HCT116 (cell line): ENCODE measurements at regions not wholly inside any gene's neighbourhood (a gene's known extent, or its start where the extent isn't known, plus 50 kb on each side); places are given as distances from the start of the nearest gene placed in this dataset.

Experiments
- ATAC-seq: fragments of 200-7000 bp; cut with Tn5 transposase; 2 replicates; pipeline ENCODE4 v1.9.1; 2020; ENCODE audit warnings: mild to moderate bottlenecking, moderate library complexity
- BruUV-seq: library from RNA; stranded (reverse); fragments of 400-500 nt; replicated peaks from 2 replicates; lab custom pipeline; 2021; lab: Mats Ljungman, UMichigan
- CTCF ChIA-PET: fragments of 300-600 bp; sonication (Branson Sonifier 250); formaldehyde crosslinking; loops from one replicate; lab custom pipeline; 2021; ENCODE audit warnings: antibody characterized with exemption; lab: Charles Lee
- POLR2A ChIA-PET: fragments of 300-600, 350-600 bp; sonication (Branson Sonifier 250); formaldehyde crosslinking; loops from one replicate; lab custom pipeline; 2021; ENCODE audit warnings: antibody characterized with exemption; lab: Charles Lee
- RAD21 ChIA-PET, 2 experiments: fragments of 300-600 bp; sonication (Branson Sonifier 250); formaldehyde crosslinking; loops; one replicate each; lab custom pipeline; 2023; ENCODE audit warnings: low total read pairs in 2 of 2; ENCODE audit not compliant: uncharacterized antibody in 2 of 2, unreplicated experiment in 2 of 2, low non-redundant PET in 1 of 2; lab: Charles Lee
- DNase-seq: peaks from one replicate; pipeline ENCODE4 v3.0.0-alpha.2; 2010; ENCODE audit warnings: low read depth, low spot score
- H2AFZ ChIP-seq: fragments of 200-600 bp; shearing (Covaris generic), sonication (generic); 2 replicates; pipeline ENCODE4 v1.6.1; 2017; ENCODE audit warnings: low read depth, mixed run types, mixed read lengths, antibody characterized with exemption, low read length; ENCODE audit not compliant: poor library complexity, severe bottlenecking
- H3K27ac ChIP-seq: 2 replicates; pipeline ENCODE4 v1.5.1; 2012; ENCODE audit warnings: low read depth, low read length
- H3K27me3 ChIP-seq: fragments of 200-600 bp; sonication (generic); 2 replicates; pipeline ENCODE4 v1.6.1; 2016; ENCODE audit warnings: mixed run types, low read length, mixed read lengths; ENCODE audit not compliant: insufficient read depth
- H3K36me3 ChIP-seq, 2 experiments: fragments of 200-500 bp in 1 of 2; fragments of 200-600 bp in 1 of 2; sonication (Bioruptor generic) in 1 of 2; sonication (generic) in 1 of 2; 2 replicates each; pipeline versions ENCODE4 v1.5.1 to v1.6.1; 2014 to 2016; ENCODE audit warnings: low read length in 2 of 2, inconsistent platforms in 1 of 2, mixed read lengths in 1 of 2, mixed run types in 1 of 2; ENCODE audit not compliant: insufficient read depth in 2 of 2, control insufficient read depth in 1 of 2
- H3K4me1 ChIP-seq, 2 experiments: fragments of 200-600 bp in 1 of 2; sonication (generic) in 1 of 2; 2 replicates each; pipeline versions ENCODE4 v1.5.1 to v1.6.1; 2012 to 2017; ENCODE audit warnings: low read length in 2 of 2, inconsistent platforms in 1 of 2, mild to moderate bottlenecking in 1 of 2, mixed read lengths in 1 of 2, mixed run types in 1 of 2, moderate library complexity in 1 of 2; ENCODE audit not compliant: insufficient read depth in 2 of 2, control insufficient read depth in 1 of 2
- H3K4me2 ChIP-seq: fragments of 200-600 bp; sonication (generic); 2 replicates; pipeline ENCODE4 v1.6.1; 2017; ENCODE audit warnings: mixed run types, low read length, mixed read lengths
- H3K4me3 ChIP-seq, 2 experiments: fragments of 200-600 bp in 1 of 2; sonication (generic) in 1 of 2; replicated peaks in 1 of 2; 2 replicates each; pipeline ENCODE4 v1.5.1; 2011 to 2016; ENCODE audit warnings: low read length in 2 of 2, control low read depth in 1 of 2, low read depth in 1 of 2, mild to moderate bottlenecking in 1 of 2, mixed read lengths in 1 of 2, mixed run types in 1 of 2
- H3K79me2 ChIP-seq: fragments of 200-600 bp; sonication (generic); 2 replicates; pipeline ENCODE4 v1.6.1; 2017; ENCODE audit warnings: mild to moderate bottlenecking, mixed run types, low read length, moderate library complexity, mixed read lengths; ENCODE audit not compliant: insufficient read depth
- H3K9ac ChIP-seq: fragments of 200-600 bp; sonication (generic); 2 replicates; pipeline ENCODE4 v1.6.1; 2016; ENCODE audit warnings: low read length, mixed read lengths
- H3K9me2 ChIP-seq: fragments of 200-600 bp; sonication (generic), shearing (Covaris generic); 2 replicates; pipeline ENCODE4 v1.6.1; 2017; ENCODE audit warnings: mixed run types, mild to moderate bottlenecking, moderate library complexity; ENCODE audit not compliant: insufficient read depth
- H3K9me3 ChIP-seq, 2 experiments: fragments of 200-500 bp in 1 of 2; fragments of 200-600 bp in 1 of 2; sonication (Bioruptor generic) in 1 of 2; sonication (generic) in 1 of 2; 2 replicates each; pipeline ENCODE4 v1.6.1; 2014 to 2017; ENCODE audit warnings: low read length in 2 of 2, mixed read lengths in 2 of 2, inconsistent platforms in 1 of 2, low read depth in 1 of 2, mild to moderate bottlenecking in 1 of 2, mixed run types in 1 of 2, moderate library complexity in 1 of 2; ENCODE audit not compliant: control insufficient read depth in 1 of 2, insufficient read depth in 1 of 2
- H4K20me1 ChIP-seq: fragments of 200-600 bp; sonication (generic), shearing (Covaris generic); 2 replicates; pipeline ENCODE4 v1.6.1; 2017; ENCODE audit warnings: mixed run types, mild to moderate bottlenecking, moderate library complexity; ENCODE audit not compliant: insufficient read depth
- CEBPB ChIP-seq: IDR thresholded peaks from 2 replicates; pipeline ENCODE4 v1.6.1; 2012; ENCODE audit warnings: low read depth
- EZH2 ChIP-seq: fragments of 200-600 bp; sonication (generic); IDR thresholded peaks from 2 replicates; pipeline ENCODE4 v1.6.1; 2017; ENCODE audit warnings: antibody characterized with exemption, mixed run types
- EZH2phosphoT487 ChIP-seq: fragments of 200-600 bp; IDR thresholded peaks from 2 replicates; pipeline ENCODE4 v1.6.1; 2018; ENCODE audit warnings: antibody characterized with exemption, borderline replicate concordance
- FOSL1 ChIP-seq: IDR thresholded peaks from 2 replicates; pipeline ENCODE4 v1.6.1; 2012; ENCODE audit warnings: low read depth
- POLR2A ChIP-seq: IDR thresholded peaks from 2 replicates; pipeline ENCODE4 v1.7.0; 2011; ENCODE audit warnings: borderline replicate concordance; ENCODE audit not compliant: insufficient read depth, insufficient read length; ENCODE audit errors: extremely low read depth
- POLR2AphosphoS5 ChIP-seq: IDR thresholded peaks from 2 replicates; pipeline ENCODE4 v1.6.1; 2011; ENCODE audit warnings: mild to moderate bottlenecking, low read depth, low read length, moderate library complexity
- RAD21 ChIP-seq: IDR thresholded peaks from 2 replicates; pipeline ENCODE4 v1.6.1; 2012; ENCODE audit warnings: low read depth, mild to moderate bottlenecking
- SRF ChIP-seq: IDR thresholded peaks from 2 replicates; pipeline ENCODE4 v1.6.1; 2012; ENCODE audit warnings: low read depth
- TCF7L2 ChIP-seq: IDR thresholded peaks from 2 replicates; pipeline ENCODE4 v1.7.0; 2011; ENCODE audit warnings: borderline replicate concordance, inconsistent platforms; ENCODE audit not compliant: insufficient read depth, insufficient read length; ENCODE audit errors: extremely low read depth
- YY1 ChIP-seq: IDR thresholded peaks from 2 replicates; pipeline ENCODE4 v1.6.1; 2011; ENCODE audit warnings: low read length, low read depth, moderate library complexity, mild to moderate bottlenecking; ENCODE audit not compliant: insufficient replicate concordance; ENCODE audit errors: extremely low read depth
- ZBTB33 ChIP-seq: IDR thresholded peaks from 2 replicates; pipeline ENCODE4 v1.6.1; 2011; ENCODE audit warnings: mild to moderate bottlenecking, low read length, moderate library complexity; ENCODE audit not compliant: insufficient replicate concordance; ENCODE audit errors: extremely low read depth
- ZFX ChIP-seq: fragments of 450-650 bp; IDR thresholded peaks from 2 replicates; pipeline ENCODE4 v1.6.1; 2017
- ZNF274 ChIP-seq: fragments of 200-500 bp; sonication (Bioruptor generic); IDR thresholded peaks from 2 replicates; pipeline ENCODE4 v1.6.1; 2014; ENCODE audit warnings: mild to moderate bottlenecking, low read depth, low read length, inconsistent platforms
- intact Hi-C: fragments of 100-400 bp; cut with micrococcal nuclease; formaldehyde crosslinking; loops from 2 replicates; pipeline ENCODE4 v1.10.0; 2022
- TF ChIP-seq, protein P1 (sequence below): IDR thresholded peaks from 2 replicates; pipeline ENCODE4 v1.6.1; 2012
- TF ChIP-seq, protein P2 (sequence below), 3 experiments: fragments of 200-600 bp in 1 of 3; sonication (generic) in 1 of 3; IDR thresholded peaks in 2 of 3; conservative IDR thresholded peaks in 1 of 3; 2 replicates each; pipeline ENCODE4 v1.5.1; 2012 to 2017; ENCODE audit warnings: low read depth in 2 of 3, low read length in 2 of 3, antibody characterized with exemption in 1 of 3, borderline replicate concordance in 1 of 3, control low read depth in 1 of 3, mild to moderate bottlenecking in 1 of 3, mixed read lengths in 1 of 3, mixed run types in 1 of 3, moderate library complexity in 1 of 3; ENCODE audit not compliant: insufficient read depth in 1 of 3

- Histone ChIP-seq H3K36me3 (no peaks in the 10 kb centered on the region), H3K9me3 (no peaks in the 10 kb centered on the region), H3K9me2 (no peaks in the 10 kb centered on the region), H2AFZ (no peak overlapping the region), H3K4me1 (no peaks in the 10 kb centered on the region), H4K20me1 (no peaks in the 10 kb centered on the region), H3K9ac (no peak overlapping the region), H3K4me3 (no peak overlapping the region), H3K79me2 (no peaks in the 10 kb centered on the region), H3K27me3 (no peaks in the 10 kb centered on the region), H3K4me2 (no peak overlapping the region), H3K27ac (no peak overlapping the region)
- intact Hi-C loops, result no loop called here
- BruUV-seq, result no TSS peak
- RAD21 ChIA-PET, result no interaction called here
- DNase-seq (no peak), ATAC-seq (no peak)
- POLR2A ChIA-PET, result no interaction called here
- CTCF ChIA-PET, result no interaction called here
- no peak for TF ChIP-seq ZBTB33
- no peak for TF ChIP-seq EZH2phosphoT487
- no peak for TF ChIP-seq RAD21
- no peak for TF ChIP-seq TCF7L2
- TF ChIP-seq, protein P1, sequence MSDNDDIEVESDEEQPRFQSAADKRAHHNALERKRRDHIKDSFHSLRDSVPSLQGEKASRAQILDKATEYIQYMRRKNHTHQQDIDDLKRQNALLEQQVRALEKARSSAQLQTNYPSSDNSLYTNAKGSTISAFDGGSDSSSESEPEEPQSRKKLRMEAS, result no peak
- TF ChIP-seq ZNF274, result no peak
These were observed 174.2 kb upstream of the MPPED2 start for GRCh38 chr11:30760345-30760744.

GRCh38 chr11:30758946-30759504 lies 172.9 kb upstream of the MPPED2 start:
- Histone ChIP-seq H3K4me2 (no peak overlapping the region), H3K79me2 (no peaks in the 10 kb centered on the region), H3K9ac (no peak overlapping the region), H3K27ac (no peak overlapping the region), H3K4me1 (no peaks in the 10 kb centered on the region), H2AFZ (no peak overlapping the region), H3K9me3 (no peaks in the 10 kb centered on the region), H3K4me3 (no peak overlapping the region), H3K9me2 (no peaks in the 10 kb centered on the region), H3K36me3 (no peaks in the 10 kb centered on the region), H4K20me1 (no peaks in the 10 kb centered on the region), H3K27me3 (no peaks in the 10 kb centered on the region)
- DNase-seq (no peak), ATAC-seq (no peak)
- RAD21 ChIA-PET, result no interaction called here
- BruUV-seq, result no TSS peak
- CTCF ChIA-PET, result no interaction called here
- POLR2A ChIA-PET, result no interaction called here
- intact Hi-C loops, result no loop called here
- TF ChIP-seq FOSL1 (no peak), TCF7L2 (no peak), CEBPB (no peak), EZH2 (no peak), EZH2phosphoT487 (no peak), RAD21 (no peak), POLR2AphosphoS5 (no peak), ZNF274 (no peak), SRF (no peak), ZFX (no peak), YY1 (no peak), POLR2A (no peak)
- TF ChIP-seq, protein P1, result no peak
- TF ChIP-seq, protein P2, sequence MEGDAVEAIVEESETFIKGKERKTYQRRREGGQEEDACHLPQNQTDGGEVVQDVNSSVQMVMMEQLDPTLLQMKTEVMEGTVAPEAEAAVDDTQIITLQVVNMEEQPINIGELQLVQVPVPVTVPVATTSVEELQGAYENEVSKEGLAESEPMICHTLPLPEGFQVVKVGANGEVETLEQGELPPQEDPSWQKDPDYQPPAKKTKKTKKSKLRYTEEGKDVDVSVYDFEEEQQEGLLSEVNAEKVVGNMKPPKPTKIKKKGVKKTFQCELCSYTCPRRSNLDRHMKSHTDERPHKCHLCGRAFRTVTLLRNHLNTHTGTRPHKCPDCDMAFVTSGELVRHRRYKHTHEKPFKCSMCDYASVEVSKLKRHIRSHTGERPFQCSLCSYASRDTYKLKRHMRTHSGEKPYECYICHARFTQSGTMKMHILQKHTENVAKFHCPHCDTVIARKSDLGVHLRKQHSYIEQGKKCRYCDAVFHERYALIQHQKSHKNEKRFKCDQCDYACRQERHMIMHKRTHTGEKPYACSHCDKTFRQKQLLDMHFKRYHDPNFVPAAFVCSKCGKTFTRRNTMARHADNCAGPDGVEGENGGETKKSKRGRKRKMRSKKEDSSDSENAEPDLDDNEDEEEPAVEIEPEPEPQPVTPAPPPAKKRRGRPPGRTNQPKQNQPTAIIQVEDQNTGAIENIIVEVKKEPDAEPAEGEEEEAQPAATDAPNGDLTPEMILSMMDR (IDR thresholded peaks at IDR 0.05 in 2 of 3, conservative IDR thresholded peaks at IDR 0.05 in 1 of 3; ENCODE audit: borderline replicate concordance in 1 of 3, insufficient read depth in 1 of 3, low read depth in 2 of 3, low read length in 2 of 3), result no peak
